D721Med (cell line): ENCODE measurements at regions not wholly inside any gene's neighbourhood (a gene's known extent, or its start where the extent isn't known, plus 50 kb on each side); places are given as distances from the start of the nearest gene placed in this dataset.

Source experiments
- DNase-seq: peaks from one replicate; pipeline ENCODE4 v3.0.0; 2011; ENCODE audit warnings: low spot score; ENCODE audit not compliant: insufficient read length
- FAIRE-seq: peaks from 2 replicates; lab custom pipeline; 2011; peaks lifted over from hg19 to GRCh38; lab: Jason Lieb, UNC
- CTCF ChIP-seq: IDR thresholded peaks from 2 replicates; pipeline ENCODE4 v1.5.1; 2012; ENCODE audit warnings: mild to moderate bottlenecking, control low read depth; ENCODE audit not compliant: insufficient read depth; ENCODE audit errors: missing control alignments

GRCh38 chr2:8033546-8034096 is 648.2 kb upstream of the ID2 start:
- FAIRE-seq (no peak), DNase-seq (no peak)
- no peak for TF ChIP-seq CTCF

- no peak for FAIRE-seq
- no peak for TF ChIP-seq CTCF
- DNase-seq: no peak
Observed at GRCh38 chr2:8036366-8036765, 645.5 kb upstream of the ID2 start.

- no peak for DNase-seq
- no peak for TF ChIP-seq CTCF
- FAIRE-seq: no peak
Observed at GRCh38 chr2:8039732-8040131, 642.1 kb upstream of the ID2 start.

GRCh38 chr2:8043295-8043694 is 638.6 kb upstream of the ID2 start:
- FAIRE-seq (no peak), DNase-seq (no peak)
- TF ChIP-seq CTCF: no peak

- no peak for TF ChIP-seq CTCF
- no peak for DNase-seq
- no peak for FAIRE-seq
Observed at GRCh38 chr2:8044046-8044594, 637.7 kb upstream of the ID2 start.

GRCh38 chr2:8045081-8045614 is 636.7 kb upstream of the ID2 start:
- FAIRE-seq: no peak
- no peak for TF ChIP-seq CTCF
- no peak for DNase-seq

GRCh38 chr2:8046849-8047248 is 635.0 kb upstream of the ID2 start:
- DNase-seq: no peak
- TF ChIP-seq CTCF: no peak
- no peak for FAIRE-seq
